ENCODE measurements at regions not wholly inside any gene's neighbourhood (a gene's known extent, or its start where the extent isn't known, plus 50 kb on each side); places are given as distances from the start of the nearest gene placed in this dataset.

DNA sequence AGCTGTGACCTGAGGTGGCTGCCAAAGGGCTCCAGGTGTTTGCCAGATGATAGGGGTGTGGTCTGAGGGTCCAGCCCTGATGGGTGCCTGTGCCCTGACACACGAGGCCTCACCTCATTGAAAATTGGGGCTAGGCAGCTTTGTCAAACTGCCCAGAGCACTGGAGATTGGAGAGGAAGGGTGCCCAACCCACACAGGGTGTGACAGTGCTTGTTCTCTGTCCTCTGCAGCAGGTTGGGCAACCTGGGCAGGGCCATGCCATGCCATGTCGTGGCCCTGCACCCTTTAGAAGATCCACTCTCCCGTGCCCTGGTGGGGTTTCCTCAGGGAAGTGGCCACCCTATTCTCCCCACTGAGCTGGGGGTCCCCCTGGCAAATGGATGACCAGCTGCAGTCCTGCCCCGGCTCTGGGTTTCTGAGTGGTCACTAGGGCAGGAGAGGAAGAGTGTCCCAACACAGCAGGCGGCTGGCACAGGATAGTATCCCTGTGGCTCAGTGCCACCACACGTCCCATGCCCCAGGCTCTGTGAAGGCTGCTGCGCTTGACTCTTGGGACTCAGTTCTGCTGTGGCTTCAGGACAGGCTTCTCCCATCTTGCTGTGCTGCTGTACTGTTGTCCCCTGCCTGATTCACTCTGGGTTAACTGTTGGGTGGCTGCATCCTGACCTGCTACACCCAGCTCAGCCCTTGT lies 100.8 kb upstream of the PITX1 start:
- no peak for DNase-seq

GRCh38 chr5:135133698-135134515 lies 99.9 kb upstream of the PITX1 start:
- DNase-seq = no peak

- DNase-seq = no peak
Measured at GRCh38 chr5:135133181-135133580, 99.2 kb upstream of the PITX1 start.

GRCh38 chr5:135131801-135132680 lies 98.0 kb upstream of the PITX1 start:
- DNase-seq = no peak

DNA sequence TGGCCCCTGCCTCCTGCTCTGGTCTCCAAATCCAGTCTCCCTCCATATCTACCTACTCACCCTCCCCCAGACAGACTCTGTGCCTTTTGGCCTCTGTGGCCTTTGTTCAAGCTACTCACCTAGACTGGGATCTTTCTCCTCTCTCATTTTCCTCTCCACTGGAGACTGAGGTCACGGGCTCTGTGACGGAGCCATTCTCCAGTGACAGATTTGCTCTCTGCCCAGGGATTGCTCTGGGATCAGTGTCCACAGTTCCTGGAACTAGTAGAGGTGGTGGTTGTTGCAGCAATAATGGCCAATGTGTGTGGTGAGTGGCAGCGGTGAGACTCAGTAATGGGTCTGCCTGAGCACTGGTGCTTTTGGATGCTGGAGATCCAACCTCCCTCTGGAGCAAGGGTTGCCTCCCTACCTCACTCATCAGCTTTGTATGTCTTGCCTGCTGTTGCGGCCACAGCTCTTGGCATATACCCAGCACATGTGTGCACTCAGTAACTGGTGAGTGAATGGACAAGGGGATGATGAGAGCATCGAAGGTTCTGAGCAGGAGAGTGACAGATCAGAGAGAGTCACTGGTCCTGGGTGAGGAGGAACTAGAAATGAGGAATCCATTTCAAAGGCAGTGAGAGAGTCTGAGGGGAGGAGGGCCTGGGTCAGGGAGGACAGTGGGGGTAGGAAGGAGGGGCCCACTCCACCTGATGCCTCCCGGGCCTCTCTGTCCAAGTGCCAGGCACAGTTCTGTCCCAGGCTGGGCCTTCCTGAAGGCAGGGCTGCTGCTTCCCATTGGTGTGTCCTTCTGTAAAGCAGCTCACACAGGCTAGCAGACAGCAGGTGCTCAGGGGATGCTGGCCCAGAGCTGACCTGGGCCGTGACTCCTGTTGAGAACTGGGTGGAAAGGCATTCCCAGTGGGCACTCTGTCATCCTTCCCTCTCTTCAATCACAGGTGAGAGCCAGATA lies 96.5 kb upstream of the PITX1 start:
- DNase-seq = no peak

DNA sequence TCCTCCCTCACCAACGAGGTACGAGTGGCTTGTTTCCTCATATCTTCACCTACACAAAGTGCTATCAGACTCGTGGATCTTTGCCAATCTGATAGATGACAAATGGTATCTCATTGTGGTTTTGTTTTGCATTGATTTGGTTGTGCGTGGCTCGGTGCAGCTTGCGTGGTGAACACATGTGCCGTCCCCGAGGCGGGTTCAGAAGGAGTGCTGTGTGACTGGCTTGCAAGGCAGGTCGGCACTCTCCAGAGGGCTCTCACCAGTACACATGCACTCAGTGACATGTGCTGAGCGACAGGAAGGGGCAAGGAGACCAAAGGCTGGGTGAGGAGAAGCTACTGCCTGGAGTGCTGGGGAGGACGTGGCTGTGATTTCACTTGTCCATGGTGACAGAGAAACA lies 95.3 kb upstream of the PITX1 start:
- no peak for DNase-seq

DNA sequence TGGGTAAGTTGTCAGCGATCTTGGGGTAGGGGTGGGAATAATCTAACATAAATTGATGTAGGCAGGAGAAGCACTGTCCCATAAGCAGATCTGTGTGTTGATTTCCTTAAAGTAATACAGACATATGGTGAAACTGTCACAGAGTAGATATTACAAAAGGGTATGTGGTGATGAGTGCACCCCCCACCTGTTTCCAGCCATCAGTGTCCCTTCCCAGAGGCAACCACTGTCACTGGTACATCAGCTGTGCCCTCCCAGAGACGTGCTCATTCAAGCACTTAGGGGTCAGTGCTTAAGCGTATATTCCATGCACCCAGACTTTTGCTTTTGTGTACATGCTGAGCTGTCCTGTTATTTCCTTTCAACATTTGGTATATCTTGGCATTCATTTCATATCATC lies 94.3 kb upstream of the PITX1 start:
- DNase-seq = no peak

- DNase-seq = no peak
Measured at GRCh38 chr5:135127439-135128240, 93.6 kb upstream of the PITX1 start.

GRCh38 chr5:135126688-135127438 lies 92.8 kb upstream of the PITX1 start:
- DNase-seq = no peak

DNA sequence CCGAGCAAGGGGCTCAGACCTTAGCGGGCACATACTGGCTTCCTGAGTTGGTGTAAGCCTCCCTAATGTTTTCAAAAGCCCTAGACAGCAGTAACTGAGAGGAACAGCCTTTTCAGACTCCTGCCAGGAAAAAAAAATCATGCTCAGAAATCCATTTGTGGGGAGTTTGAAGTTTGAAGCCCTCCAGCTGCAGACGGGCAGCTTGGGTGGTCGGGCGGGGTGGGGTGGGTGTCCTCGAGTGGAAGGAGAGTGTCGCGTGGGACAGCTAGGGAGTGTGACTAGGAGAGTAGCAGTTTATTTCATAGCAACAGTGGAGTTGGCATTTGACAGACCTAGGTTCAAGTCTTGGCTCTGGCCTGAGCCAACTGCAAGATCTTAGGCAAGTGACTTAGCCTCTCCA lies 90.7 kb upstream of the PITX1 start:
- DNase-seq = no peak

DNA sequence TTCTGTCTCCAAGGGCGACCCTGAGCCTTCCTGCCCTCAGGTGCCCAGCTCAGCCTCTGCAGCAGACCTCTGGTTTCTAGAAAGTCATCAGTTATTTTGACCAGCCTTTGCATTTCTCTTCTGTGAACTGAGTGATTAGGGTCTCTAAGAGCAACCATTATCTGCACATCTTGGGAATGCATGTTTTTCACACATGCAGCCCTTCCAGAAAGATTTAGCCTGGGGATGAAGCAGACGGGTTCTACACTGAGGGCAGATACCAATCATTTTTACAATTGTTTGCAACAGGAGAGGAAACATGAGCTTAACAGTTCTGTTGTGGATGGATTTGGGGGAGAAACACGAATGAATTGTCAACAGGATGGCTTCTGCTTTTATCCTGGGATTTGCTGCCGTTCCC lies 90.1 kb upstream of the PITX1 start:
- no peak for DNase-seq

GRCh38 chr5:135122797-135123196 lies 88.8 kb upstream of the PITX1 start:
- no peak for DNase-seq

DNA sequence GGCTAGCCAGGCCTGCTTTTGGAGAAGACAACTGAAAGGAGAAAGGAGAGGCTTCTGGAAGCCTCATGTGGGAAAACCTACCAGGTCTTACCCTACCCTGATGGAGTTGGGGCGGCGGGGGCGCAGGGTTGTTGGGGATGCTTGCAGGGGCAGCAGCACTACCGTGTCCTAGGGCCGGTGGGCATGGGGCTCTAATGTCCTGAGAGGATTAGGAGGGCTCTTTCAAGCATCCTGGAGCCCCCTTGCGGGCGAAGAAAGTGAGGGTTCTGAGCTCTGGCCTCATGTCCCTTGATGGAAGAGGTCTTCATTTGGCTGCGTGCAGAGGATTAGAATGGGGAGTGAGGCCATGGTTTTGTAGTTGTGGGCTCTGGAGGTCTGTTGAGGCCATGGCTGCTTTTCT lies 86.9 kb upstream of the PITX1 start:
- DNase-seq = no peak

GRCh38 chr5:135119481-135119880 lies 85.5 kb upstream of the PITX1 start:
- DNase-seq = no peak

DNA sequence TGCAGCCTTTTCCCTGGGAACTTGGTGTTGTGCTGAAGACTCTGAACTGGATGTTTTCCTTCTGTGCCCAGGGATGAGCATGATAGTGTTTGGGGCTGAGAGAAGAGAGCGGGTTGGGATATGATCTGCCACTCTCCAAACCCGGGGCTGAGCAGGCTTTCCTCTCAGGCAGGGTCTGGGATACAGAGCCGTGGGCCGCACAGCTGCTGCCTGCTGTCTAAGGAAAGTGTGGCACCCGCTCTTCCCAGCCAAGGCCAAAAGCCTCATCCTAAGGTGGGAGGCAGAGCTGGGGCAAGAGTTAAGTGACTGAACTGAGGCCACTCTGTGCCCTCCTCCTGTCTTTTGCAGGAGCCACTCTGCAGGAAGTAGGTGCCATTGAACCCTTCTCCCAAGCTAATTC lies 83.6 kb upstream of the PITX1 start:
- no peak for DNase-seq

DNA sequence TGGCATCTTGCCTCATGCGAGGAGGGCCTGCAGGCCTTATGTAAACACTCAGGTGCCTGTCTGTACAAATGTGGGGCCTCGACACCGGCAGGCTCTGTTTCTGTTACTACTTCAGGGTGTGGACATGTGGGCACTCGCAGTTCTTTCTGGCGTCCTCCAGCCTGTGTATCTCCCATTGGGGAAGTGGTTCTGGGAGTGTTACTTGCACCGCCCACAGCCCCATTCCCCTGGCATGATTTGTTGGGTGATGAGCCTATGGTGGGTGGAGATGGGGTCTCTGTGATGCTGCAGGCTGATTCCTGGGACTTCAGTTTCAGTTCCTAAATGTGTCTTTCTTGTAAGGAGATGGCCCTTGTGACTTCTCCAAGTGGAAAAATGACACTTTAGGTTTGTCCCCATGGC lies 82.1 kb upstream of the PITX1 start:
- DNase-seq = no peak

DNA sequence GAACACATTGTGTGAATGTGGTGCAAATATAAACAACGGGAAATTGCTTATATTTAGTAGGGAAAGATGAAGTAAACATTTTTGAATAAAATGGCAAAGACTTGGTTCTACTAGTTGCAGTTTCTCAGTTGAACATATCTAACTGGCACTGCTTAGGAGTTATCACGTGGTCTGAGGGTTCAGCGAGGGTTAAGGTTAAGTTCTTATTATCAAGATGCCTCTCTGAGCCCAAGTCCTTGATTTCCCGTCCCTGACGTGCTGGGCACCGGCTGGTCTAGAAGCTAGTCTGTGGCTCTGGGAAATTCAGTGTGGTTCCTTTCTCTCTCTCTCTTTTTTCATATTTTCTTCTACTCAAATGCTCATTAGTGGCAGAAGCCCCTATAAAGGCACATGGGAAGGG lies 81.6 kb upstream of the PITX1 start:
- no peak for DNase-seq

DNA sequence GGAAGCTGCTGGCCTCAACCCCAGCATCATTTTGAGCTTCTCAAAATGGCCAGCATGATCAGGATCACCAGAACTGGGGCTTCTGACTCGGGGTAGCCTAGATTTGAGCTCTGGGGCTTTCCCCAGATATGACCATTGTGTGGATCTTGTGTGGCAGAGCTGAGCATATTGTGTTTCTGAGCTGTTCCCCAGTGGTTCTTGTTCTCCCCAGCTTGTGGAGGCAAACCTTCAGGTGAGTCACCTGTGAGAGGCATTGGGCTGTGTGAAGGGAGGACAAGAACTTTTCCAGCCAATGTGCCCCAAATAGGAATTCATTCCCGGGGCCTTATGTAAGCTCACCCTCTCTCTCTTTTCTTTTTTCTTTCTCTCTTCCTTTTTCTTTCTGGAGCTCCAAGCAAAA lies 80.7 kb upstream of the PITX1 start:
- DNase-seq = no peak

- DNase-seq = no peak
Measured at GRCh38 chr5:135112008-135112725, 78.1 kb upstream of the PITX1 start.

Data from activated CD4-positive, alpha-beta T cell treated with anti-CD3 and anti-CD28 coated beads, Interleukin-2, amount 50 U/mL, for 16 hours (primary cell).